Progenitor cell of endocrine pancreas (in vitro differentiated cells): ENCODE measurements at regions not wholly inside any gene's neighbourhood (a gene's known extent, or its start where the extent isn't known, plus 50 kb on each side); places are given as distances from the start of the nearest gene placed in this dataset.

Source experiments
- DNase-seq: peaks from one replicate; pipeline ENCODE4 v3.0.0; 2021; ENCODE audit warnings: low spot score; ENCODE audit not compliant: unreplicated experiment
- H3K27ac Mint-ChIP-seq: 2 replicates; pipeline ENCODE4 v1.8.0; 2021; ENCODE audit warnings: mild to moderate bottlenecking, moderate library complexity, mixed read lengths
- H3K27me3 Mint-ChIP-seq: 2 replicates; pipeline ENCODE4 v1.8.0; 2021; ENCODE audit warnings: mixed read lengths
- H3K36me3 Mint-ChIP-seq: 2 replicates; pipeline ENCODE4 v1.8.0; 2022; ENCODE audit warnings: mixed read lengths; ENCODE audit not compliant: insufficient read depth
- H3K4me1 Mint-ChIP-seq: 2 replicates; pipeline ENCODE4 v1.8.0; 2021; ENCODE audit warnings: low read depth, mixed read lengths
- H3K4me3 Mint-ChIP-seq: 2 replicates; pipeline ENCODE4 v1.8.0; 2021; ENCODE audit warnings: low read depth, mild to moderate bottlenecking, moderate library complexity, mixed read lengths
- H3K9me3 Mint-ChIP-seq: 2 replicates; pipeline ENCODE4 v1.8.0; 2021; ENCODE audit warnings: low read depth, mixed read lengths
- CTCF ChIP-seq: fragments of 200-600 bp; sonication (generic); IDR thresholded peaks from one replicate; pipeline ENCODE4 v1.5.0; 2021; ENCODE audit warnings: antibody characterized with exemption, mild to moderate bottlenecking; ENCODE audit not compliant: unreplicated experiment

GRCh38 chr14:29156096-29156495, 389.5 kb downstream of the FOXG1 start:
- Mint-ChIP-seq H3K4me3 (no peak overlapping the region), H3K9me3 (peaks cover 6% of the 10 kb centered on the region), H3K4me1 (no peaks in the 10 kb centered on the region), H3K27ac (no peak overlapping the region), H3K36me3 (no peaks in the 10 kb centered on the region), H3K27me3 (no peaks in the 10 kb centered on the region)
- TF ChIP-seq CTCF: no peak
- DNase-seq: no peak

GRCh38 chr14:29161593-29161992, 395.0 kb downstream of the FOXG1 start:
- Mint-ChIP-seq H3K4me3 (no peak overlapping the region), H3K27me3 (no peaks in the 10 kb centered on the region), H3K4me1 (no peaks in the 10 kb centered on the region), H3K36me3 (no peaks in the 10 kb centered on the region), H3K9me3 (no peaks in the 10 kb centered on the region), H3K27ac (no peak overlapping the region)
- no peak for TF ChIP-seq CTCF
- no peak for DNase-seq

- no peaks in the 10 kb centered on the region for H3K27me3 Mint-ChIP-seq
- no peak overlapping the region for H3K4me3 Mint-ChIP-seq
- no peaks in the 10 kb centered on the region for H3K4me1 Mint-ChIP-seq
- TF ChIP-seq CTCF: no peak
- no peaks in the 10 kb centered on the region for H3K9me3 Mint-ChIP-seq
- H3K36me3 Mint-ChIP-seq: no peaks in the 10 kb centered on the region
- DNase-seq: no peak
- H3K27ac Mint-ChIP-seq: no peak overlapping the region
These were observed 396.5 kb downstream of the FOXG1 start for GRCh38 chr14:29163109-29163508.

- Mint-ChIP-seq H3K9me3 (no peaks in the 10 kb centered on the region), H3K27me3 (no peaks in the 10 kb centered on the region), H3K4me3 (no peak overlapping the region), H3K4me1 (no peaks in the 10 kb centered on the region), H3K27ac (no peak overlapping the region), H3K36me3 (no peaks in the 10 kb centered on the region)
- no peak for TF ChIP-seq CTCF
- no peak for DNase-seq
These were observed 398.8 kb downstream of the FOXG1 start for GRCh38 chr14:29165431-29165830.

- no peak for DNase-seq
- Mint-ChIP-seq H3K36me3 (no peaks in the 10 kb centered on the region), H3K4me1 (no peaks in the 10 kb centered on the region), H3K9me3 (peaks cover 3% of the 10 kb centered on the region), H3K4me3 (no peak overlapping the region), H3K27me3 (no peaks in the 10 kb centered on the region), H3K27ac (no peak overlapping the region)
- peak; percentile 6 for TF ChIP-seq CTCF
These were observed 399.9 kb downstream of the FOXG1 start for GRCh38 chr14:29166507-29166906.
